Type B pancreatic cell (in vitro differentiated cells): ENCODE measurements at regions not wholly inside any gene's neighbourhood (a gene's known extent, or its start where the extent isn't known, plus 50 kb on each side); places are given as distances from the start of the nearest gene placed in this dataset.

Source experiments
- DNase-seq: peaks from one replicate; pipeline ENCODE4 v3.0.0; 2021; ENCODE audit warnings: mixed read lengths; ENCODE audit not compliant: unreplicated experiment; ENCODE audit errors: extremely low spot score
- H3K27ac Mint-ChIP-seq: 2 replicates; pipeline ENCODE4 v1.8.0; 2021; ENCODE audit warnings: mild to moderate bottlenecking, mixed read lengths
- H3K27me3 Mint-ChIP-seq: 2 replicates; pipeline ENCODE4 v1.8.0; 2021; ENCODE audit warnings: mixed read lengths
- H3K36me3 Mint-ChIP-seq: 2 replicates; pipeline ENCODE4 v1.8.0; 2021; ENCODE audit warnings: mixed read lengths
- H3K4me1 Mint-ChIP-seq: one replicate; pipeline ENCODE4 v1.8.0; 2021; ENCODE audit warnings: mixed read lengths; ENCODE audit not compliant: unreplicated experiment
- H3K4me3 Mint-ChIP-seq: 2 replicates; pipeline ENCODE4 v1.8.0; 2021; ENCODE audit warnings: mild to moderate bottlenecking, mixed read lengths
- H3K9me3 Mint-ChIP-seq: 2 replicates; pipeline ENCODE4 v1.8.0; 2021; ENCODE audit warnings: mixed read lengths
- TF ChIP-seq, protein P1 (sequence below): fragments of 200-600 bp; sonication (generic); conservative IDR thresholded peaks from 2 replicates; pipeline ENCODE4 v1.5.0; 2021; ENCODE audit warnings: antibody characterized with exemption, mild to moderate bottlenecking

DNA sequence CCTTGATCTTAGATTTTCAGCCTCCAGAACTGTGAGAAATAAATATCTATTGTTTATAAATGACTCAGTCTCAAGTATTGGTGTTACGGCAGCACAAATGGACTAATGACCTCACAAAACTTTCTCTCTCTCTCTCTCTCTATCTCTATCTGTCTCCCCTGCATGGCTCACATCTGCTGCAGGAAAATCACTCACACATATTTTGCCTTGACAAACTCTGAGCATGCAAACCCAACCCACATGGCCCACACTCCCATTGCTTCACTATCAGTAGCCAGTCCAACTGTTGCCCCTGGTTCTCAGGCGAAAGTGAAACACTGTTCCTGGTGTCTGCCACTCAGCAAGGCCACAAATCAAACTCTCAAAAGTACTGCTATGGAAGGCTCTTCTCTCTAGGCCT is 66.4 kb upstream of the PIK3R1 start:
- H3K9me3 Mint-ChIP-seq = no peaks in the 10 kb centered on the region
- H3K27me3 Mint-ChIP-seq = no peaks in the 10 kb centered on the region
- H3K4me3 Mint-ChIP-seq = no peak overlapping the region
- H3K36me3 Mint-ChIP-seq = no peaks in the 10 kb centered on the region
- TF ChIP-seq, protein P1, sequence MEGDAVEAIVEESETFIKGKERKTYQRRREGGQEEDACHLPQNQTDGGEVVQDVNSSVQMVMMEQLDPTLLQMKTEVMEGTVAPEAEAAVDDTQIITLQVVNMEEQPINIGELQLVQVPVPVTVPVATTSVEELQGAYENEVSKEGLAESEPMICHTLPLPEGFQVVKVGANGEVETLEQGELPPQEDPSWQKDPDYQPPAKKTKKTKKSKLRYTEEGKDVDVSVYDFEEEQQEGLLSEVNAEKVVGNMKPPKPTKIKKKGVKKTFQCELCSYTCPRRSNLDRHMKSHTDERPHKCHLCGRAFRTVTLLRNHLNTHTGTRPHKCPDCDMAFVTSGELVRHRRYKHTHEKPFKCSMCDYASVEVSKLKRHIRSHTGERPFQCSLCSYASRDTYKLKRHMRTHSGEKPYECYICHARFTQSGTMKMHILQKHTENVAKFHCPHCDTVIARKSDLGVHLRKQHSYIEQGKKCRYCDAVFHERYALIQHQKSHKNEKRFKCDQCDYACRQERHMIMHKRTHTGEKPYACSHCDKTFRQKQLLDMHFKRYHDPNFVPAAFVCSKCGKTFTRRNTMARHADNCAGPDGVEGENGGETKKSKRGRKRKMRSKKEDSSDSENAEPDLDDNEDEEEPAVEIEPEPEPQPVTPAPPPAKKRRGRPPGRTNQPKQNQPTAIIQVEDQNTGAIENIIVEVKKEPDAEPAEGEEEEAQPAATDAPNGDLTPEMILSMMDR = no peak
- no peak overlapping the region for H3K27ac Mint-ChIP-seq
- H3K4me1 Mint-ChIP-seq = no peaks in the 10 kb centered on the region
- DNase-seq = no peak

DNA sequence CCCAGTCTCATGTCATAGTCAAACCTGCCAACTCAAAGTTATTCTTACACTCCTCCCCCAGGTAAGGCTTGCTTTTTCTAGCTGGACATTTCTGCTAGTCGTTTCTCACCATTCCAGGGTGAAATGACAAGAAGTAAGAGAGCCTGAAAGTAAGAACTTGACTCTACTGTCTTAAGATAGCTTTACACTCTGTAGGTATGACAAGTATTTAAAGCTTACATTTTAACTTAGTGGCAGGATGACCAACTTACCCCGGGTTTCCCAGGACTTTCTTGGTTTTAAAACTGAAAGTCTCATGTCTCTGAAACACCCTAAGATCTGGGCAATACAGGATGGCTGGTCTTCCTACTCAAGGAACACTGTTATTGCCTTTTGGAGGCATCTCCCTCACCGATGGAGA is 67.5 kb upstream of the PIK3R1 start:
- no peaks in the 10 kb centered on the region for H3K9me3 Mint-ChIP-seq
- TF ChIP-seq, protein P1 = no peak
- no peaks in the 10 kb centered on the region for H3K4me1 Mint-ChIP-seq
- no peaks in the 10 kb centered on the region for H3K36me3 Mint-ChIP-seq
- H3K4me3 Mint-ChIP-seq = no peak overlapping the region
- DNase-seq = no peak
- H3K27me3 Mint-ChIP-seq = no peaks in the 10 kb centered on the region
- H3K27ac Mint-ChIP-seq = no peak overlapping the region

DNA sequence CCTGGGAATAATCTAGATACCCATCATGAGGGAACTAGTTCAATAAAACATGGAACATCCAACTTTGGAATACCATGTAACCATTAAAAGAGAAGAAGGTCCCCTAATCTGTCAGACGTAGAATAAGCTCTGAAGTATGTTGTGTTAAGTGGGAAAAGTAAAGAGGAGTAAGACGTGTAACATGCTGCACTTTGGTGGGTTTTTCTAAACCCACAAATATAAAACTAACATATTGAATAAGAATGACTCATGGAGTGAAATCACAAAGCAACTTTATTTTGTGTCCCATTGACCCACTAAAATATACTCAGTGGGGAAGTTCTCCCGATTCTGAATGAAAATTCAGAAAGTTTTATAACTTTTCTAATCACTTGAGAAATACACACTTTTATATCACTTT is 67.9 kb upstream of the PIK3R1 start:
- Mint-ChIP-seq H3K27me3 (no peaks in the 10 kb centered on the region), H3K36me3 (no peaks in the 10 kb centered on the region), H3K27ac (no peak overlapping the region), H3K4me3 (no peak overlapping the region), H3K4me1 (no peaks in the 10 kb centered on the region), H3K9me3 (no peaks in the 10 kb centered on the region)
- TF ChIP-seq, protein P1 = no peak
- no peak for DNase-seq

DNA sequence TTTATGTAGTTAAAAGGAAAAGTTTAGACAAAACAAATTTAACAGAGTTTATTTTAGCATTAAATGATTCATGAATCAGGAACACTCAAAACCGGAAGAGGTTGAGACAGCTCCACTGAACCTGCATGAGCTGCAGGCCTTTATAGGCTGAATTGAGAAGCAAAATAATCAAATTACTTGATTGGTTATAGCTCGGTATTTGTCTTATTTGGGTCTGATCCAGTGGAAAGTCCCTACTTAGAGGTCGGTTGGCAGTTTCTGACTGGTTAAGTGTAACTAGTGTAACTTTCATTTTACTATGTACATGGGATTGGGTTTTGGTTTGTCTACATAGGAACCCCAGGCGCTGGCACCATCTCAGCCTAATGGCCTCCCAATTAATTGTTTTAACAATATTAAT is 74.1 kb upstream of the PIK3R1 start:
- no peak overlapping the region for H3K27ac Mint-ChIP-seq
- H3K4me1 Mint-ChIP-seq = peaks cover 12% of the 10 kb centered on the region

DNA sequence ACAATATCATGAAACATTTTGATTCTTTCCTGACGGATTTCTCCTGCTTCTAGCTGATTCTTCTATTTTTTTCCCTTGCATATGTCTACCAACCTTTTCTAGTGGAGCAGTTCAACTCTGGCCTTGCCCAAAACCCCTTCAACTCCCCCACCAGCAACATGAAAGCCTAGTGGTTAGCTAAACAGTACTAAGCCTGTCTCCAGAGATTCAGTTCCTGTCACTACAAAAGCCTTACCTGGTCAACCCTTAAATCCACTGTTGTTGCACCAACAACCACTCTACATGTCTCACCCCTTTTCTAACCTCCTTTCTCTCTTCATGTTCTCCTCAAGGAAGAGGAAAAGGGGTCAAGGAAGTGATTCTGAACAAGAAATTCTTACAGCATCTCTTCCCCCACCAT is 74.8 kb upstream of the PIK3R1 start:
- H3K4me1 Mint-ChIP-seq = peaks cover 12% of the 10 kb centered on the region
- DNase-seq = no peak
- no peak overlapping the region for H3K27ac Mint-ChIP-seq
- no peaks in the 10 kb centered on the region for H3K9me3 Mint-ChIP-seq
- TF ChIP-seq, protein P1 = no peak
- H3K27me3 Mint-ChIP-seq = peaks cover 3% of the 10 kb centered on the region
- H3K36me3 Mint-ChIP-seq = no peaks in the 10 kb centered on the region
- no peak overlapping the region for H3K4me3 Mint-ChIP-seq

More for the DNA sequence above, 74.1 kb upstream of the PIK3R1 start:
- DNase-seq = no peak
- Mint-ChIP-seq H3K9me3 (no peaks in the 10 kb centered on the region), H3K4me3 (no peak overlapping the region), H3K27me3 (no peaks in the 10 kb centered on the region), H3K36me3 (no peaks in the 10 kb centered on the region)
- TF ChIP-seq, protein P1 = no peak
